T-helper 9 cell (primary cell): ENCODE measurements at regions not wholly inside any gene's neighbourhood (a gene's known extent, or its start where the extent isn't known, plus 50 kb on each side); places are given as distances from the start of the nearest gene placed in this dataset.

Source experiments
- DNase-seq: peaks from one replicate; pipeline ENCODE4 v3.0.0-alpha.2; 2020

DNA sequence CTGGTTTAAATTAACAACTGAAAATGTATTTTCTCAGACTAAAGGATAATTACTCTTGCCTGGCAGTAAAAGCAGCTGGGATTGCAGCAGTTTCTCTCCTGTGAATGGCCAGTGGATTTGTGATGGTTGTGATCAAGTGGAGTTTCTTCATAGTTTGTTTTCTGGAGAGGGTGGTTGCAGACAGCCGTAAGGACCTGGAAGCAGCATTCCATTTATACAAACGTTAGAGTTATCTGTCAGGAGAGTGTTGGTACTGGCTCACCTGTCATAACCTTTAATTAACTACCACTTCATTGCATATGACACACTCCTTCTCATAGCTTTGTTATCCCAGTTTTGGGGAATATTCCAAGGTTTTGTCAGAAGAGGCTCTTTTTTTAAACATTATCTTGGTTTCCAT, 258.4 kb upstream of the SLC10A2 start:
- no peak for DNase-seq

- DNase-seq = no peak
These were observed 249.5 kb upstream of the SLC10A2 start for GRCh38 chr13:103315711-103316110.

DNA sequence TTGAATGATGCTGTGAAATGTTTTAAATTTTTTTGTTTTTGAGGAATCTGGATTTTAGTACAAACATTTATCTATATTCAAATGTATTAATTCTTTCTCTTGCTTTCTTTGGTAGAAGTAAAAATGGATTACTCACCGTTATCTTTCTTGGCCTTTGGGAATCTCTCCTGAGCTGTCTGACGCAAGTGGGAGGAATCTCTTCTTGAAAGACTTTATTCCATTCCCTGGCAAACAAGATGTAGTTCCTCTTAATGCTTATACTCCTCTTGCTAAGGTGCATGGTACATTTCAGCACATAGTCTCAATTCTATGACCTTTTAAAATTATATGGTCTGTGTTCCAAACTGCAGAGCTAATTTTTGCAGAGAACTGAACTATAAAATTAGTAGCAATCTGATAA, 246.2 kb upstream of the SLC10A2 start:
- DNase-seq = no peak

- DNase-seq = no peak
These were observed 242.4 kb upstream of the SLC10A2 start for GRCh38 chr13:103308667-103309066.

- DNase-seq = no peak
These were observed 239.9 kb upstream of the SLC10A2 start for GRCh38 chr13:103306163-103306562.

GRCh38 chr13:103303078-103303651, 236.9 kb upstream of the SLC10A2 start:
- no peak for DNase-seq

GRCh38 chr13:103302676-103303075, 236.5 kb upstream of the SLC10A2 start:
- DNase-seq = no peak

GRCh38 chr13:103299079-103299478, 232.9 kb upstream of the SLC10A2 start:
- no peak for DNase-seq

GRCh38 chr13:103297083-103297482, 230.9 kb upstream of the SLC10A2 start:
- no peak for DNase-seq

GRCh38 chr13:103291798-103292572, 225.8 kb upstream of the SLC10A2 start:
- DNase-seq = no peak

DNA sequence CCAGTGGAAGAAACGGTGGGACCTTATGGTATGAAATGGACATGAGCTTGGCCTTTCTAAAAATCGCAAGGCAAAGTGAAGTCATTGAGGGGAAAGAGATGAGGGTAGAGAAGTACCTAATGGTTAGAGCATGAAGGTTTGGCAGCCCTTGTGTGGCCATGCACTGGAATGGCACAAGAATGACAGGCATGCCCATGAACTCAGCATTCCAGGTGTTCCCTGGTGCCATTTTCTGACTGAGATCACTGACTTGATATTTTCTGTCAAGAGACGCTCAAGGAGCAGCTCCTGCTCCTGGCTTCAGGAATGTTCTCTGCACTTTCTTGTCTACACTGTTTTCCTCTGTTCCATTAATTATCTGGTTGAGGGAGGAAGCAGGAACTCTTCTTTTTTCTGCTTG, 225.0 kb upstream of the SLC10A2 start:
- no peak for DNase-seq

GRCh38 chr13:103289681-103290080, 223.5 kb upstream of the SLC10A2 start:
- DNase-seq = no peak

- no peak for DNase-seq
These were observed 221.9 kb upstream of the SLC10A2 start for GRCh38 chr13:103288114-103288513.

DNA sequence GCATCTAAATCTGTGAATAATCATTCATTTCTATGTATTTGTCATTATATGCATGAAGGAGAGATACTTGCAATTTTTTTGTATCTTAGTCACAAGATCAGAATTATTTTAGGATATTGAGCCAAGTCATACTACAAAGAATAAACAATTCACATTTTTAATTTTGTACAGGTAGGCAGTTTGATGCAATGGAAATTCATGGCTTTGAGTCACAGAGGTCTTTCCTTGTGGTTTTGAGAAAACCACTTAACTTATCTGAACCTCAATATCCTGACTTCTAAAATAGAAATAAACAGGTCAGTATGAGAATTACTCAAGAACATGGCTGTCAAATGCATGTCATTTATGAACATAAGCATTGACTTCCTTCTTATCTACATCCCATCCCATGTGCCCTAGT, 221.4 kb upstream of the SLC10A2 start:
- DNase-seq = no peak

- DNase-seq = no peak
These were observed 218.2 kb upstream of the SLC10A2 start for GRCh38 chr13:103284466-103284865.

DNA sequence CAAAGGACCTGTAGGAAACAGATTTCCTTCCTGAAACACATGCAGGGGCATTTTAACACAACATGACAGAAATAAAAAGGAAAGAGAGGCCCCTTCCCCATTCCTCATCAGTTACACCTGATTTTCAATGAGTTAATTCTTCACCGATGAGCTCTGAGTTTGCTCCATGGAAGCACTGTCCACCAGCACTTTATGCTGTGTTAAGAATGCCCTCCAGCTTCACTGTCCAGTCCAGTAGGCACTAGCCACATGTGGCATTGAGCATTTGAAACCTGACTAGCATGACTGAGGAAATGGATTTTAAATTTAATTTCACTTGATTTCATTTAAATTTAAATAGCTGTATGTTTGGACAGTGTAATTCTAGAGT, 217.2 kb upstream of the SLC10A2 start:
- DNase-seq = no peak

- no peak for DNase-seq
These were observed 216.6 kb upstream of the SLC10A2 start for GRCh38 chr13:103282571-103283450.

GRCh38 chr13:103277959-103278694, 211.9 kb upstream of the SLC10A2 start:
- DNase-seq = no peak

DNA sequence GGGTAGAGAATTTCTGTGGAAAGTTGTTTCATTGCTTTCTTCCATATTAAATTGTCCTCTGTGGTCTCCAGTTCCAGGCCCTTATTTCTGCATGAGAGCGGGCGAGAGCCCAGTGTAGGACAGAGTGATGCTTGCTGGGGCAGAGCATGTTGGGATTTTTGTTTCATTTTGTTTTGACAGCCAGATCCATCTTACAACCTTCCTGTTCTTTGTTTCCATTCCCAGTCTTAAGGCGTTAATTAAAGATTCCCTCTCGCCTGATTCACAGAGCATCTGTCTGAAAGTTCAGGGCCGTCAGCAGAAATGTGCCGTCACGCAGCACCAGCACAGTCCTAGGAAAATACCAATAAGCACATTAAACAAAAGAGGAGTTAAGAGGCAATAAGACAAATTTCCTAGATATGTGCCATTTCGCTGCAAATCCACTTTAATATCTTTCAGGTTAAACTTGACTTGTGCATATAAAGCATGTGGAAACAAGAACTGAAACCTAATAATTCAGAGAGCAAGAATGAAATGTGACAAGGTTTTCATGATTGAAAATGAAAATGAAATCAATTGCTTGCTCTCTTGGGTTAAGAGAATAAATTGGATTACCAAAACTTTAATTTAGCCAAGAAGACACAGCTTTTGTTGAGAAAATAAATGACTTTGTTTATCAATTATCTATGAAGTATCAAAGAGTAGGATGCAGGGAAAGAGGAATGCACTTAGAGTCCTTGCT, 210.7 kb upstream of the SLC10A2 start:
- DNase-seq = no peak

- no peak for DNase-seq
These were observed 209.5 kb upstream of the SLC10A2 start for GRCh38 chr13:103275722-103276121.

DNA sequence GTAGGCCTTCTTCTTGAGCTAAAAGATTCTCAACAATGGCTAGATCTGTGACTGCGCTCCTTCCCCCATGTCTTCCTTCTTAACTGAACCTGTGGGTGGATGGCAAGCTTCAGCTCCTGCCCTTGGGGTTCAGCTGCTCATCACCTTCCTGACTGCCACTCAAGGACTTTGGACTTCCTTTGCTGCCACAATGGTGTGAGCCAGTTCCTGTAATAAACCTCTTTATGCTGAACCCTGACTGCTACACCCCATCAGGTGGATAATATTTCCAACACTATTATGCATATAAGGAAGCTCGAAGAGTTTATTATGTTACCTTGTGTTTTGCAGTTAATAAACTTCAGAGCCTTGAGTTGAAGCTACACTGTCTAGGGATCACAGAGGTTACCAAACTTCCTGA, 208.9 kb upstream of the SLC10A2 start:
- DNase-seq = no peak

DNA sequence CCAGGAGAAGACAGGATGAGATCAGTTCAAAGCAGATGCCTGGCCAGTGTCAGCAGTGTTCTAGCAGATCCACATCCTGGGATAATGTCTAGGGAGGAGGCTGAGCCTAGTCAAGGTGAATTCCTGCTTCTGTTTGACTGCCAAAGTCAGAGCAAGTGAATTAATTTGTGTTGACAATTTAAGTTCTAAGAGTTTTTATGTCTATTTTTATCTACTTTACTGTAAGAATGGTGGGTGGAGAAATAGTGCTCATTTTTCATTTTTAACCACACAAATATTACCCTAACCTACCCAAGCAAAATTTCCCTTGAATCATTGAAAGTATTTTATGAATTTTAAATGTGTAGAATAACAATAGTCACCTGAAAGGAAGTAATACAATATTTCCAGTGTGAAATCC, 207.6 kb upstream of the SLC10A2 start:
- DNase-seq = no peak
